HG02678 (cell line): ENCODE measurements at regions not wholly inside any gene's neighbourhood (a gene's known extent, or its start where the extent isn't known, plus 50 kb on each side); places are given as distances from the start of the nearest gene placed in this dataset.
"Not testable (repeated sequence)": the region's sequence is repeated elsewhere in the genome, so short reads cannot be mapped to it uniquely, and the experiment has no call there.

Source experiments
- ATAC-seq: cut with Tn5 transposase; IDR thresholded peaks from one replicate; pipeline ENCODE4 v1.9.1; 2021; ENCODE audit warnings: mild to moderate bottlenecking, moderate library complexity; ENCODE audit not compliant: unreplicated experiment

DNA sequence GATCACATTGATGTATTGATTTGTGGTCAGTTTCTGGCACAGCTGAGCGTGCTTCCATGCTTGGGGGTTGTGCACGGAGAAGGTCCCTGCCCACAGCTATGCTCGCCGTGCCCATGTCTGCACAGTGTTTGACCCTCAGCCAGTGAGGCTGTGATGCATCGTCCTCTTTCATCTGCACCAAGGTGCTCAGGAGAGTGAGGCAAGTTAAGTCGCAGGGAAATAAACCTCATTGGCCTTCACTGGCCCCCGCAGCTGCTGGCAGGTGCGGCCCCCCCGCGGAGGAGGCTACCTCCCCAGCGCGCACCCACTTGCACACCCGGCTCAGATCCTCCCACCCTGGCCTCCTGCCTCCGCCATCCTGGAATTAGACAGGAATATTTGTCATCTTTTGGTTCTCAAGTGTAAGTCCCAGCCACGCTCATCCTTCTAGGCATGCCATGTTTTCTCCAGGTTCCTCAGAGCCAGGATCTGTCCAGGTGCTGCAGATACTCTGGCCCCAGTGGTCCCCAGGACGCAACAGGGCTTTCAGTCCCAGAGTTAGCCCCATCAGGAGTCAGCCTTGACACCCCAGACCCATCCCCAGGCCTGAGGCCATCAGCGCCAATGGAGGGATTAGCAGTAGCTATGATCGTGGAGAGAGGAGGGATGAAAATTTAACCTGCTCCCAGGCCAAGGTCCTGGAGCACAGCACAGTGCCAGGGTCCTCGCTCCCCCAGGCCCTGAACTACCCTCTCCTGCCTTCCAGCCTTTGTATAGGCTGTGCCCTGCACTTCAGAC, 93.7 kb downstream of the OAT start:
- ATAC-seq = no peak

DNA sequence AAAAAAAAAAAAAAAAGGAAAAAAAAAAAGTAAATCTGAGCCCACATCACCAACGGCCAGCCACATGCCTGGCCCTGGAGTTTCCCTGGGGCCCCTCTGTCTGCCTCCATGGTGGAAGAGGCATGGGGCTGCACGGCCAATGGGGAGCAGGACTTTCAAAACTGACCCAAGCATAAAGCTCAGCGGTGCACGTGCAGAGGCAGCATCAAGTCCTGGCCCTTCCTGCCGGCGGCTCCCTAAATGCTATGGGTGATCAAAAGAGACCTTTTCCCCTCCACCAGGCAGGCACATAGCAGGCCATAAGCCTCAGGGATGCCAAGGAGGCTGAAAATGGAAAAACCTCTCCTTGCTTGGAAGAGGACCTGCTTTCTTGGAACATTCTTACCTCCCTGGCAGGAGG, 94.3 kb downstream of the OAT start:
- no peak for ATAC-seq

DNA sequence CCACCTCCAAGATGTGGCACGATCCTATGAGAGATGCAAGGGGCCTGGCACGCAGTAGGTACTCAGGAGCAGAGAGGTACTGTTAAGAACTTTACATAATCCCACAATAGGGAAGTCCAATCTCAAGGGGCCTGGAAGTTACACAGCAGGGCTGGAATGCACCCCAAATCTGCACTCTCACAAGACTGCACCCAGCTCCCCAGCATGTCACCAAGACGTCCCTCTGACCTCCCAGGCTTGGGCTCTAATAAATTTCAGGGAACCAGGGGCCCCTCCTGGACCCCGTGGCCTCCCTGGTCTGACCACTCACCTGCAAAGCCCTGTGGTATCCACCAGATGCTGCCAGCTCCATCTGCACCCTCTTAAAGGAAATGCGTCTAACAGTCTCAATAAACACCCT, 94.9 kb downstream of the OAT start:
- ATAC-seq = no peak

DNA sequence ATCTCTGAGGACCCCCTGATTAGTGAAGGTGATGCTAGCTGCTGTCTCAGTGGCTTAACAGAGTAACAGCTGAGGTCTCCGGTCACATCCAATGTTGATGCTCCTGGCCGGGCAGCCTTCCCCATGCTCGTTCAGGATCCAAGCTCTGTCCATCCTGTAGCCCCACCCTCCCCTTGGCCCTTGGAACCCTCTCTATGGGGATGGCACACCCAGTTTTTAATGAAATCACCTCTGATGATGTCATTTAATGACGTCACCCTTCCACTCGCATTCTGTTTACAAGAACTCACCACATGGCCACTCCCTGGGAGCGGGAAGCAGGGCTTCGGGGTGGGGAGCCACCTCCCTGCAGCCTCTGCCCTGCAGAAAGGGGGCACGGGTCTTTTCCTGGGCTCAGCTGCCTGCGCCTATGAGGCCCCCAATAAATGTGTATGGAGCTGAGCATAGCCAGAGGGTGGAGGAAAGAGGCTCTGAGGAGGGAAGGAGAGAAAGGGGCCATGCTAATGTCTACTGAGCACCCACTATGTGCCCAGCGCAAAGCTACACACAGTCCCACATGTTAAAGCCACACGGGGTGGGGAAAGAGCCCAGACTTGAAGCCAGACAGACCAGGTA, 95.5 kb downstream of the OAT start:
- ATAC-seq = no peak

DNA sequence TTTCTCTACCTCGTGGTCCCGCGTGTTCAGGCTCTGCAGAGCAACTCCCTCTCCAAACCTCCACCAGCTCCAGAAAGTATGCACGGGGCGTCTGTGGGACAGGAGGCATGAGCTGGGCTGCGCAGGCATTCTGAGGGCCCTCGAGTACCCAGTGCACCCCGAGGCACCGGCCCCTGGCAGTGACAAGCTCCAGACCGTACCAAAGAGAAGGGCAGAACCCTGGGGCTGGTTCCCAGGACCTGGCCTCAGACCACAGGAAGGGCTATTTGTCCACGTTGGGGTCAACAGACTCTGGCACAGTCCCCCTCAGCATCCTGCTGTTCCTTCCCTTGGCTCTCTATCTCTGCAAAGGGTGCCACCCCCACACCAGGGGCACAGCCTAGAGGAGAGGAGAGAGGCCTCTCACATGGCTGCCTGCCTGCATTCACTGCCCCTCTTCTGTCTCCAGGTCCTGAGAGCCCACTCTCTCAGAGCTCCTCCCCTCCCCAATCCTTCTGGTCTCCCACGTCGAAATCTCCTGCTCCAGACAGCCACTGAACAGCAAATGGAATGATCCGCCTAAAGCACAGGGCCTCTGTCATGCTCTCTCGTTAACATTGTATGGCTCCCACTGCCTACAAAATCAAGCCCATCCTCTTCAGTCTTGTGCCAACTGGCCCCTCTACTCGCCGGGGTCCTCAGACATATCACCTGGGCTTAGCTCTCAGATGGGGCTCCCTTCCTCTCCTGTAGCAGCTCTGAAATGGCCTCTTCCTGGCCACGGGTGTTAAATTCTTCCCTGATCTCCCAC, 96.3 kb downstream of the OAT start:
- no peak for ATAC-seq

DNA sequence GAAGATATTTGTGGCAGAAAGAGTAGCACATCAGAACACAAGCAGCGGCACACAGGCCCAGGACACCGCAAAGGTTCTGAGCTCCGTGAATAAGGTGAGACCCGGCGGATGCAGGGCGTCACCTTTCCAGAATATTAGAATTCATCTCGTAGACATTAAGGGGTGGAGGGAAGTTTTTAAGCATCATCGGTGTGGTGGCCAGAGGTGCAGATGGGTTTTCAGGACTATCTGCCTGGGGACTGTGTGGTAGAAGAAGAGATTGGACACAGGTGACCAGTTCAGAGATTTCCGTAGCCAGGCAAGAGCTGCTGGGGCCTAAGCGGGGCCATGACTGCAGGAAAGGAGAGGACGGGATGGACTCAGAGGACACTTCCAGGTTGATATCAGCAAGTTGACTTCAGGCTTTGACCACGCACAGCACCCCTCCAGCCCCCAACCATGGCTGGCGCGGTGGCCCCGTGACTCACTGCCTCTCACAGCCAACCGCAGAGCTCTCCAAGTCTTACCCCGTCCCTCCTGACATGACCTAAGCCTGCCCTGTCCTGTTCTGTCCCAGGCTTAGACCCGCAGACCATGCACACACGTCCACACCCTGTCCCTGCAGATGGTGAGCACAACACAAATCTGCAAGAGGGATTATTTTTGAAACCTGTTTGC, 97.2 kb downstream of the OAT start:
- no peak for ATAC-seq

DNA sequence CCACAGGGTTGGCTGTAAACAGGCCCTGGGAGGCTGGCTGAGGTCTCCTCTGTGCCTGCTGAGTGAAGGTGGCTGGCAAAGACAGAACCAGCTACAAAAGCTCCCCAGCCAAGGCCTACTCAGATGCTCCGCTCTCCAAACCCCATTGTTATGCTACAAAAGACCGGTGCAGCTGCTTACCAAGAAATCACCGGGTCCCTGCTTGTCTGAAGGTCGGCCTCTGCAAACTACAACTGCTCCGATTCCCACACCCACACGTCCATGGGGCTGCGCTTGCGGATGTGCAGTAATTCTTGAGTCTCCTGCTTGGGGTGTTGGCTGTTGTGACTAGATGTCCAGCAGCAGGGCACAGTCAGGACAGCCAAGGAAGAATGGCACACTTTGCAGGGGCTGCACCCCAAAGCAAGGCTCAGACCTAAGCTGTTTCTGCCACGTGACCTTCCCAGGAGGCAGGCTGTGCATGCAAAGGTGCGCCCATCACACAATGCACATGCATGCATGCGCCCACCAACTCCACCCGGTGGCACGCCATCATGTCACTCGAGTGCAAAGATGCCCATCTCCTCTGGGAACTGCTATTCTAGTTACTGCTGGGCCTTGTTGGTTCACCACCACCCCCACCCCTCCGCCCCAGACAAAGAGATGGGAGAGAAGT, 97.8 kb downstream of the OAT start:
- ATAC-seq = no peak

DNA sequence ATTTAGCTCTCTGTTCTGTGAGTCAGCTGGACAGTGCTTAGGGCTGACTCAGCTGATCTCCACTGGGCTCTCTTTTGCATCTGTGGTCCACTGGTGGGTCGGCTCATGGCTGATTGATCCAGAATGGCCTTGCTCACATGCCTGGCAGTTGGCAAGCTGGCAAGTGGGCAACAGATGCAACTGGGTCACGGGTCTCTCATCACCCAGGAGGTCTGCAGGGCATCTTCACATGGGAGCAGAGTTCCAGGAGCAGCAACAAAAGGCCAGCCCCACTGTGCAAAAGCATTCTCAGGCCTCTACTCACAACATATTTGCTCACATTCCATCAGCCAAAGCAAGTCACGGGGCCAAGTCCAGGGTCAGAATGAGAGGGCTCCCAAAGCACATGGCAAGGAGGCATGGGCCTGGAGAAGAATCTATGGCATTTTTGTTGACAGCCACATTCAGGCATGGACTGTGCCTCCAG, 98.8 kb downstream of the OAT start:
- ATAC-seq = no peak

DNA sequence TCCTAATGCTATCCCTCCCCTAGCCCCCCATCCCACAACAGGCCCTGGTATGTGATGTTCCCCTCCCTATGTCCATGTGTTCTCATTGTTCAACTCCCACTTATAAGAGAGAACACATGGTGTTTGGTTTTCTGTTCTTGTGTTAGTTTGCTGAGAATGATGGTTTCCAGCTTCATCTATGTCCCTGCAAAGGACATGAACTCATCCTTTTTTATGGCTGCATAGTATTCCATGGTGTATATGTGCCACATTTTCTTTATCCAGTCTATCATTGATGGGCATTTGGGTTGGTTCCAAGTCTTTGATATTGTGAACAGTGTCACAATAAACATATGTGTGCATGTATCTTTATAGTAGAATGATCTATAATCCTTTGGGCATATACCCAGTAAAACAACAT, 99.2 kb downstream of the OAT start:
- not testable (repeated sequence) for ATAC-seq

DNA sequence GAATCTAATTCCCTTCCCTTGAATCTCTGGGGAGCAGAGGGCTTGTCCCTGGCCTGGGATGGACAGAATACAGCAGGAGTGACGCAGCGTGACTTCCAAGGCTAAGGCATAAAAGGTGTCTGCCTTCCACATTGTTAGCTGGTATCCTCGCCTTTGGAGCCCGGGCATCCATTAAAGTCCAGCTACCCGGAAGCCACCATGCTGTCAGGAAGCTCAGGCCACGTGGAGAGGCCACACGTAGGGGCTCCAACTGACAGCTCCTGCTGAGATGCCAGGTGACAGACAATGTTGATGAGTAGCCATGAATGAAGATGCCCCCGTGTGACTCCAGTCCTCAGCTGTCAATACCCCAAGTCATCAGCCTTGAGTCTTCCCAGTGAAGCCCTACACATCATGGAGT, 99.9 kb downstream of the OAT start:
- ATAC-seq = no peak

DNA sequence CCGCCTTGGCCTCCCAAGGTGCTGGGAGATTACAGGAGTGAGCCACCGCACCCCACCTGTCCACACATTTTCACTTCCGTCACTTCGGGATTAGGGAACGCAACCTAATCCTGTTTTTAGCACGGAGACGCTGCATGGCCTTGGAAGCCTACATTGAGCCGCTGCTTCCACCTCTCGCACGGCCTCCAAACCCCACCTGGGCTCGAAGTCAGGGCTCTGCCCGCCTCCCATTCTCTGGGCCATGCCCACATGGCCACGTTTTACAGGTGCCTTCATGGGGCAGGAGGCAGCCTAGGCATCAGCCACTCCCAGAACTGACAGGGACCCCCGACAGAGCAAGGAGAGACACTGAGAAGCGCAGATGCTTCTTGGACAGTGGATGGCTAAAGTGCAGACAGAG, 100.6 kb downstream of the OAT start:
- no peak for ATAC-seq

DNA sequence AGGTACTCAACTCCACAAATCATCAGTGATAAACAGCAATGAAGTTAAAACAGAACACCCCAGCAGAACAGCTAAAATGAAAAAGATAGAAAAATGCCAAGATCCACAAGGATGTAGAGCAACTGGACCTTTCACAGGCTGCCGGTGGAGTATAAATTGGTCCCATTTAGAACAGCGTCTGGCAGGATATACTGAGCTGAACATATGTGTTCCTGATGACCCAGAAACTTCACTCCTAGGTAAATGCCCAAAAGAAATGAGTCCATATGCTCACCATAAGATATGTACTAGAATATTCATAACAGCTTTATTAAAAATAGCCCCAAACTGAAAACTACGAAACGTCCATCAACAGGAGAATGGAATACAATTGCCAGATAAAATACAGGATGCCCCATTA, 102.4 kb downstream of the OAT start:
- no peak for ATAC-seq

DNA sequence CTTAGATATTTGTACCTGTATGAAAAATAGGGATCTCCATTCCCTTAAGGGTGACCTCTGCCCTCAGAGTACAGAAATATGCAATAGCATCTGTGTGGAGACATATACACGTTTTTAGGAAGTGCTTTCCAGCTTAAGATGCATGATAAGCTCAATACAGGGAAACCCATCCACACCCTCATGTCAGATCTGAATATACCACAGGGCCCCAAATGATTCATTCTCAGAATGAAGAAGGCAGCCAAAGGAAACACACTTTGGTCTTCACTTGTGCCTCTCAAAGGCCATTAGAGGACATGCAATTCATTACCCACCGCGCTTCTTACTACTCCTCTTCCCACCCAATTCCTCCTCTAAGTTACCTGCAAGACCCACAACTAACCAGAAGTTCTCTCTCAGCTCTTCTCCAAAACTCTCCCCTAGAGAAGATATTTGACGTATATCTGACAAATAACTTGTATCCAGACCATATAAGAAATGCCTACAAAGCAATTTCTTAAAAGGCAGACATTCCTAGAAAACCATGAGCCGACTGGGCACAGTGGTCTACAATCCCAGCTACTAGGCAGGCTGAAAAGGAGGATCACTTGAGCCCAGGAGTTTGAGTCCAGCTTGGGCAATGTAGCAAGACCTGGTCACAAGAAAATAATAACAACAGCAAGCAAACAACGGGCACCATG, 103.0 kb downstream of the OAT start:
- no peak for ATAC-seq

DNA sequence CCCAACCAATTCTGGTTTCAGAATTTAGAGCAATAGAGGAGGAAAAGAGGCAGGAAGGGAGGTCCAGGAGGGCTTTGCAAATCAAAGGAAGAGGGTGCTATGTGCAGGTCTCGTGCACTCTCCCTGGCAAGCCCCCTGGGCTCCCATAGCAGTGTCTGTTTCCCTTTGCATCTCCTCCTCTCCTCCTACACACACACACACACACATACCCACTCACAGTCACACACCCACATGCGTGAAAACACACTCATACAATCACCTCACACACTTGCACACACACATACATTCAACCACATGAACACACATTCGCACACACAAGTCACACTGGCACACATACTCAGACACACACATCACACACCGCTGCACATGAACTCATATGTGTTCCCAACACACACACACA, 105.3 kb downstream of the OAT start:
- ATAC-seq = no peak

DNA sequence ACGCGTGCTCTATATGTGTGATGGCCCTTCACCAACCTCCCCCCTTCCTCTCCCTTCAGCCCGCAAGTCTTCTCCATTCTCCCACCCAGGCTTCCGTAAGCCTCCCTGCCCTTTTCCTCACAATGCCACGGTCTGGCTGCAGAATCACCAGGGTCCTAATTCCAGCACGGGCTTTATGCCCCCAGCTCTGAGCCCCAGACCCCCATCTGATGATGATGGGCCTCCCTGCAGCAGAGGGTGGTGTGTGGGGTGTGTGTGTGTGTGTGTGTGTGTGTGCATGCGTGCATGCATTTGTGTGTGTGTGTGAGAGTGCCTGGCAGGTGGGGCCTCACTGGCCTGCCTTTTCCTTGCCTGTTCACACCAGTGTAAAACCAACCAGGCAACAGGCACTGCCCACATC, 109.9 kb downstream of the OAT start:
- no peak for ATAC-seq

DNA sequence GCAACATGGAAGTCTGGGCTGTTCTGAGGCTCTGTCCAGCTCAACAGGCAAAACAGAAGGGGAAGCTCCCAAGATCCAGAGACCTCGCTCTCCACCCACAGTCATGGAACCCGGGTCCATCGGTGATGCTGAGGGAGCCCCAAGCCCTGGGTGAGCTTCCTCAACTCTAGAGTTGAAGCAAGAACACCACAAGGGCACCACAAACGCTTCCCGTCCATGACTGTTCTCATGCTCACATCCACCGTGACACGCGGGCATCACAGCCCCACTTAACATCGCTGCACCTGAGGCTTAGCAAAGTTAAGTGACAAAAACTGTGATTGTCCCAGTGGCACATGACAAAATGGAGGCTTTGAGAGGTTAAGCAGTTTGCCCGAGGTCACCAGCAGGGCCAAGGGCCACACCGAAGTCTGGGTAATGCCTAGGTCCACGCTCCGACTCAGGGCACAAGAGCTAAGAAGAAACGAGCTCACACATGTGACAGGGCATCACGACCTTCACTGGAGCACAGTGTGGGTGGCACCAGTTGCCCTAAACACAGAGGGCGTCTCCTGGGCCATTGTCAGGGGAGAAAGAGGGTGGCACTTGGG, 110.6 kb downstream of the OAT start:
- ATAC-seq = no peak

DNA sequence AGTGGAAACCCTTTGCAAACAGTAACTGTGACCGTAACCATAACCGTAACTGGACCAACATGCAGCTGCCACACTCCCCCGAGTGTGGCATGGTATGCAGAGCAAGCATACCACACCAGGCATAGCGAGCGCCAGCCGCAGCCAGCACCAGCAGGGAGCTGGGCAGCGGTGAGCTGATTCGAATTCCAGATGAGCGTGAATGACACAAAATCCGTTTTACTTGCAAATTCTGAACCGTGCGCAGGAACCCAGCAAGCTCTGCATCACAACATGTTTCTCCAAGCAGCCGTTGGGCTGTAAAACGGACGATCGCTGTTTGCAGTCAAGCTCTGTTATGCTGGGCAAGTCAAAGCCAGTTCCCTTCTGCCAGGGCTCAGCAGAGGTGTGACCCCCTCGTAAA, 111.1 kb downstream of the OAT start:
- ATAC-seq = no peak

DNA sequence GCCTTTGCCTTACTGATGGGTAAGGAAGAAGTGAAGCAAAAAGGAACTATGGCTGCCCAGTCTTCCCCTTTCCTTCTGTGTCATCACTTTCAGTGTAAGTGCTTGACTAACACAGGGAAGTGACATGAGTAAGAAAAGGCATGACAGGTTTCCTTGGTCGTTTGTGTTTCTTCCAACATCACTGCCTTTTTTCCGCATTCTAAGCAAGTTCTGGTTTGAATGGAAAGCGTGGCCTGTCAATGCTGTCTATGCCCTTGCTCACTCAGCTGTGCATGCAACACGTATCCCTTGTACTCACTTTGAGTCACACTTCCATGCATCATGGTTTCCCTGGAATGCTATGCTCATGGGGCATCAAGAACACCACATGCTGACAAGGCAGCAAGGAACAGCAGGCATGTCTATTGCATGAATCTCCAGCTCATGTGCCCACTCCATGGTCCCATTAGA, 111.8 kb downstream of the OAT start:
- no peak for ATAC-seq

DNA sequence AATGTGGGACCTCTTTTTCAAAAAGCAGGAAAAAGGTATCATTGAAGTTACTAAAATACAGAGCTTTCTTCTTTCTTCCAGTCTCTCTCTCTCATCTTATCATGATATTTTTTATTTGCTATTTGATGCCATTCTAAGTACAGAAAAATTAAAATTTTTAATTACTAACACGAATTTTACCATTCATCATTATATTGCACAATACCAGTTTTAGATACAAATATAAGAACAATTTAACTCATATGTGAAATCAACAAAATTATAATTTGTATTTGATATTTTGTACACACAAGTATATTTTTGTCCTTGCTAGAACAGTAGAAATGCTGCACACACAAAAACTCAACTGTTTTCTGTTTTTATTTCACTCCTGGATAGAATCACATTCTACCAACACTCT, 112.2 kb downstream of the OAT start:
- ATAC-seq = no peak

DNA sequence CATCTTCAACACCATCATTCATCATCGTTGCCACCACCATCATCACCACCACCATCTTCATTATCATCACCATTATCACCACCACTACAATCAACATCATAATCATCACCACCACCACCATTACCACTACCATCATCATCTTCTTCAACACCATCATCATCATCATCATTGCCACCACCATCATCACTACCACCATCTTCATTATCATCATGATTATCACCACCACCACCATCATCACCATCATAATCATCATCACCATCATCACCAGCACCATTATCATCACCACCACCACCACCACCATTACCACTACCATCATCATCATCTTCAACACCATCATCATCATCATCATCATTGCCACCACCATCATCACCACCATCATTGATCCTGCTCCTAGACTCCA, 112.7 kb downstream of the OAT start:
- no peak for ATAC-seq
